GM10266 (cell line): ENCODE measurements at regions not wholly inside any gene's neighbourhood (a gene's known extent, or its start where the extent isn't known, plus 50 kb on each side); places are given as distances from the start of the nearest gene placed in this dataset.

Source experiments
- DNase-seq: peaks from one replicate; pipeline ENCODE4 v3.0.0; 2012; ENCODE audit errors: extremely low spot score
- CTCF ChIP-seq: IDR thresholded peaks from 2 replicates; pipeline ENCODE4 v1.5.1; 2012; ENCODE audit warnings: mild to moderate bottlenecking, low read depth; ENCODE audit not compliant: control insufficient read depth, insufficient read depth; ENCODE audit errors: missing control alignments

GRCh38 chr9:91089405-91090129 is 272.2 kb downstream of the AUH start:
- peak; percentile 63 for TF ChIP-seq CTCF
- DNase-seq, result peak; percentile 35

- TF ChIP-seq CTCF, result no peak
- no peak for DNase-seq
Observed at GRCh38 chr9:91090130-91090410, 271.6 kb downstream of the AUH start.

- no peak for TF ChIP-seq CTCF
- DNase-seq, result no peak
Observed at GRCh38 chr9:91092214-91092613, 269.5 kb downstream of the AUH start.

- no peak for TF ChIP-seq CTCF
Observed at GRCh38 chr9:91094324-91095088, 267.2 kb downstream of the AUH start.

GRCh38 chr9:91098203-91098850 is 263.4 kb downstream of the AUH start:
- no peak for DNase-seq

More at GRCh38 chr9:91094324-91095088, 267.2 kb downstream of the AUH start:
- DNase-seq, result no peak

GRCh38 chr9:91099436-91099835 is 262.3 kb downstream of the AUH start:
- no peak for TF ChIP-seq CTCF
- no peak for DNase-seq

More at GRCh38 chr9:91098203-91098850, 263.4 kb downstream of the AUH start:
- TF ChIP-seq CTCF, result no peak

- no peak for DNase-seq
- TF ChIP-seq CTCF, result no peak
Observed at GRCh38 chr9:91100878-91101450, 260.8 kb downstream of the AUH start.
